ENCODE measurements at regions not wholly inside any gene's neighbourhood (a gene's known extent, or its start where the extent isn't known, plus 50 kb on each side); places are given as distances from the start of the nearest gene placed in this dataset.
"Not testable (repeated sequence)": the region's sequence is repeated elsewhere in the genome, so short reads cannot be mapped to it uniquely, and the experiment has no call there.

GRCh38 chr6:30832864-30833263 is 51.5 kb upstream of the DDR1 start:
- no peak for DNase-seq

DNA sequence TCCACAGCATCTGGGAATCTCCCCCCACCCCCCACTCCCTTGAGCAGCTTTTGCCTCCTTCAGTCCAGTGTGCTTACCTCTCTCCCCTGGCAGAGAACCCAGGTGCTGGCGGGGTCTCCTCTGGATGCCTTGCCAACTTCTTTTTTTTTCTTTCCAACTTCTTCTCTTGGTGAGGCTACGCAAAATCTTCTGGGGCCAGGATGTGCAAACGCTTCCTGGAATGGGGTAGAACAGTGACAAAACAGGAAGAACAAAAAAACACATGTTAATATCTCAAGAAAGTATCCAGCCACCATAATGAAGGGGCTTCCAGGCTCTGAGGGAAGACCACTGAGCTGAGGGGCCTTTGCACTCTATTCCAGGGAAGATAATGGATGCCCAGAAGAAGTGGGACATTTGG is 53.9 kb upstream of the DDR1 start:
- peak; percentile 66 for DNase-seq

DNA sequence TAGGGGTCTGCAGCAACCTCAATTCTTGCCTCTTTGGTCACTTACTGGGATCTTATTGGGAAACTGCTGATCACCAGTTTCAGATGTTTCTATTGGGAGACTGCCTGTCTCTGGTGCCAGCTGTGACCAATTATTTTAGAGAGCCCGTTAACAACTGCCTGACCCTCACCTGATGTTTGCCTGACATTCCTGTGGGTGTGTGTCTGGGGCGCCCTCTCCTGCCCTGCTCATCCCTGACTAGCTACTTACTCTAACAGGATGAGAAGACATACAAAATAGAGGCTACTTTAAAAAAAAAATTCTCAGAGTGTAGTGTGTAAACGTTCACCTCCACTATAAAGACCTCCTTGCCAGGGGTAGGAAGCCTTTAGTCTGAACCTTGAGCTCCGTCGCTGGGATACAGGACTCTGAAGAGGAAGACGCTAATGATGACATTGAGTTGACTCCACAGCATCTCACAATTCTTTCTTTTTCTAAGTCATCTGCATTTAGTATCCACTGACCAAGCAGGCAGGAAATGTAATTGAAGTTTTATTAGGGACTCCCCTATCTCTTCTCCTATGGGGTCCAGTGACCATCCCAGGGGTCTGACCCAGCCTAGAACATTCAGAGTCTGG is 54.6 kb upstream of the DDR1 start:
- DNase-seq: peak; percentile 65

GRCh38 chr6:30829033-30829432 is 55.3 kb upstream of the DDR1 start:
- peak; percentile 64 for DNase-seq

DNA sequence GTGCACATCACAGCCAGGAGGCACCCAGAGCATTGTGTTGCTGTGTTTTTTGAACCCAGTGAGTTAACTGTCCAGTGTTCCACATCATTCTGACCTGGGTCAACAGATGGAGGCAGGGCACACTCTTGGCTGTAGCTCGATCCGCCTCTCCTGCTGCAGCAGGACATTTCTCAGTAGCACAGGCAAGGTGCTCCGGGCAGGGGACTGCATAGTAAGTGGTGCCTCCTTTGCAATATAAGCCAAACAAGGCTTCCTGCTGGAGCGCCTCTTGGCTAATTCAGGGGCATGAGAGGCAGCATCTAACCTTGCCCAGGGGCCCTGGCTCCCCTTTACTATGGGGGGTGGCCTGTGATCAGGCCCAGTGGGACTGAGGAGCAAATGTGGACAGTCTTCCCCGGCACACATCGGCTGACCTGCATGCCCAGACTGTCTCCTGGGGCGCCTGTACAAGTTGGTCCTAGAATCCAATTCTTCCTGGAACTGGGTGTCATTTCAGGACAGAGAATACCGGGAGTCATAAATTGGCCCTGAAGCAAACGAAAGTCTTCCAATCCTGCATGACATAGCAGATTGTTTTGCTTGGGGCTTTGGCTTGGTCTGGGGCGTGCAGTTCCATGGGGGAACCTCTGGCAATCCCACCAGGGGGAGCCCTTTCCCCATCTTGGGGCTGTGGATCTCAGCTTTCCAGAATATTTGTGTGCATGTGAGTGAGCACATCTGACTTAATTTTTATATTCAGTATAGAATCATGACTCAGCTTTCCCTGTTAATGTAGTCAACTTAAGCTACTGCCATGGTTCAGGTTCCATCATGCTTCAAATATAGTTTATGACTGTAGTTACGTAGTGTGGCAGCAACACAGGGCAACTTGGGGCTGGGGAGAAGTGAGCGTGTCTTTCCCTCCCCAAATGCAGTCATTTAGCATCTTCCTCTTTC is 56.0 kb upstream of the DDR1 start:
- peak; percentile 93 for DNase-seq

GRCh38 chr6:30826961-30827342 is 57.4 kb upstream of the DDR1 start:
- peak; percentile 64 for DNase-seq

- no peak for DNase-seq
Measured at GRCh38 chr6:30824698-30825097, 59.6 kb upstream of the DDR1 start.

DNA sequence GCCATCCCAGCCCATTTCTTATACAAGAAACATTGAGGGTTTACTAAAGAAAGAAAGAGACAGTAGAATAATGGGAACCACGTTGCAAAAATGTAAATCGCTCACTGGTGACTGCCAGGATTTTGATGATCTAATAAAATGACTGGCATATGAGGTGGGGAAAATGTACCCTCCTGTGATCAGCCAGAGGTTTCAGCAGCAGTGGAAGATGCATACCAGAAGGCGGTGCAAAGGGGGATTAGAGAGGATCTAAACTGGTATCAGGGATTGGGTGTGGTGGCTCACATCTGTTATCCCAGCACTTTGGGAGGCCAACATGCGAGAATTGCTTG is 60.8 kb upstream of the DDR1 start:
- no peak for DNase-seq

DNA sequence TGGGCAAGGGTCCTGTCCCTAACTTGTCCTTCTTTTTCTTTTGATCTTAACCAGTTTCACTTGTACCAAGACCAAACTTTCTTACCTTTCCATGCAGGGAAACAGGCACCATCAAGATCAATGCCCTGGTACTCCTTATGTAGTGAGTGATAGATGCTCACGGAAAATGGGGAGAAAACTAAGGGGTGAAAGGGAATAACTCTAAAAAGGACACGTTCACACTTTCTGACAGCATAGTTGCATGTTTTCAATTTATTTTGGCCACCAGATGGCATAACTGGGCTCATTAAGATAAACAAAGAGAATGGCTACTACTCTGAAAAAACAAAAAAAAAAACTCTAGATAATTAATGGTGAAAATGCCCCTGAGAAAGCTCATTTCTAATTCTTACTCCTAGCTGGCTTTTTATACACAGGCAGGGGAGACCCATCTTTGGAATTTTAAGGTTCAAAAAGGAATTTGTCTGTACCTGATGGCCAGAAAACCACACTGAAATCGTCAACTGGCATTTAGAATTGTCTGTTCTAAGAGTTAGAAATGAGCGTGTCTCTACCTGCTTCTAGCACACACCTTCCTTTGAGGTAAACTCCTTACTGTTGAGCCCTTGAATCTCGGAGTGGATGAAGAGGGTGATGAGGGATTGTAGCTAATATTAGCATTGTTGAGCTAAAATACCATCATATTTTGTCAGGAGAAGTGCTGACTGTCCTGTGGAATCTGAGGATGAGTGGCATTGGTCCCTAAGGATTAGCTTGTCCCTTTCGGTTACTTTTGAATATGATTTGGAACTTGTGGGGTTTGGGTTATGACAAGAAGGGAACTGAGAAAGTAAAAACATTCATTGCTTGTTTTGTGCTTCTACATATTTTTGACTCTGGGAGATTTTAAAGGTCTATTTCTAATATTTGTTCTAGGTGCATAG is 62.2 kb upstream of the DDR1 start:
- DNase-seq: no peak

GRCh38 chr6:30820193-30820592 is 64.1 kb upstream of the DDR1 start:
- DNase-seq: peak; percentile 62

DNA sequence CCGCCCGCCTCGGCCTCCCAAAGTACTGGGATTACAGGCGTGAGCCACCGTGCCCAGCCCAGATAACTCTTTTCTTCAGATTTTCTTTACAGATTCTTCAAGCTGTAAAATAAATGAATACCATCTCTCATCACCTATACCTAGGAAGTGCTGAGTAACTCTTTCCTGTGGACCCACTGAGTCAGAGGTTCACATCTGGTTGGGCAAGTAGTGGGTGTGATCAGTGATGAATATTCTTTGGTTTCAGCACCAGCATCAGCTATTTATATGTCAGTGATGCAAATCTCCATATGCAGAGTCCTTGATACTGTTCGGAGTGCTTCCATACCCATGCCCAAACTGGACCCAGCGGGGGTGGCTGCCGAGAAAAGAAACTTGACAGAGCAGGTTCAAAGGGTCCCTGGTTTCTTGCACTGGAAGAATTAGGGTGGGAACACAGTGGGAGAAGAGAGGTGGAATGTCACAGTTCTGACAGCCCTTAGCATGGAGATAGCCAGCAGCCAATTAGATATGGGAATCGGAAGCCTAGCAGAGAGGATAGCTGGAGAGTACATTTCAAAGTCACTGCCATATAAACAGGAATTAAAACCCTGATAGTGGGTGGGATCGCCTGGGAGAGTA is 64.9 kb upstream of the DDR1 start:
- DNase-seq: peak; percentile 69

- no peak for DNase-seq
Measured at GRCh38 chr6:30818391-30818841, 65.9 kb upstream of the DDR1 start.

DNA sequence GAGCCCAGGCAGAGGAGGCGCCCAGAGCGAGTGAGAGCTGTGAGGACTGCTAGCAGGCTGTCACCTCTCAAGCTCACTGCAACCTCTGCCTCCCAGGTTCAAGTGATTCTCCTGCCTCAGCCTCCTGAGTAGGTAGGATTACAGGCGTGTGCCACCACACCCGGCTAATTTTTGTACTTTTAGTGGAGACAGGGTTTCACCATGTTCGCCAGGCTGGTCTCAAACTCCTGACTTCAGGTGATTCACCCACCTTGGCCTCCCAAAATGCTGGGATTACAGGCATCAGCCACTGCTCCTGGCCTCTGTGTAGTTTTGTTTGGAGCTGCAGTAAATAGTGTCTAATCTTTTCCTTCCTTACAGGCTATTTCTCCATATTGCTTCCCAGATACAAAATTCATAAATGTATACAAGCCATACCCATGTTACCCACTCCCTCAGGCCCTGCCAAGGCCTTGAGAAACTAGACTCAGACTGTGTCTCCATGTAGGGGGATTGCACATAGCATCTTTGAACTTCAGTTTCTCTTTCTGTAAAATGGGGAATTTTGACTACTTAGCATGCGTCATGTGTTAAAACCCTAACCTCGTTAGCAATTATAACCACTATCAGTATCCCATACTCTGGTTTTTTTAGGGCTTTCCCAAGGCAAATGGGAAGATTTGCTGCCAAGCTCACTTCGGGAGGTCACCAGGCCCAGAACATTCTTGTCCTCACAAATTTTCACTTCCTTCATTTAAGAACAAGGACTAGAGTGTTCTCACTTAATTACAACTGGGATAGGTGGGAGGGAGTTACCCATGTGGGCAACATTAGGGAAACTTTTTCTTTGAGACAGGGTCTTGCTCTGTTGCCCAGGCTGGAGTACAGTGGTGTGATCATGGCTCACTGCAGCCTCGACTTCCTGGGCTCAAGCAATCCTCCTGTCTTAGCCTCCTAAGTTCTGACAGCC is 67.3 kb upstream of the DDR1 start:
- peak; percentile 74 for DNase-seq

- not testable (repeated sequence) for DNase-seq
Measured at GRCh38 chr6:30816296-30816695, 68.0 kb upstream of the DDR1 start.

DNA sequence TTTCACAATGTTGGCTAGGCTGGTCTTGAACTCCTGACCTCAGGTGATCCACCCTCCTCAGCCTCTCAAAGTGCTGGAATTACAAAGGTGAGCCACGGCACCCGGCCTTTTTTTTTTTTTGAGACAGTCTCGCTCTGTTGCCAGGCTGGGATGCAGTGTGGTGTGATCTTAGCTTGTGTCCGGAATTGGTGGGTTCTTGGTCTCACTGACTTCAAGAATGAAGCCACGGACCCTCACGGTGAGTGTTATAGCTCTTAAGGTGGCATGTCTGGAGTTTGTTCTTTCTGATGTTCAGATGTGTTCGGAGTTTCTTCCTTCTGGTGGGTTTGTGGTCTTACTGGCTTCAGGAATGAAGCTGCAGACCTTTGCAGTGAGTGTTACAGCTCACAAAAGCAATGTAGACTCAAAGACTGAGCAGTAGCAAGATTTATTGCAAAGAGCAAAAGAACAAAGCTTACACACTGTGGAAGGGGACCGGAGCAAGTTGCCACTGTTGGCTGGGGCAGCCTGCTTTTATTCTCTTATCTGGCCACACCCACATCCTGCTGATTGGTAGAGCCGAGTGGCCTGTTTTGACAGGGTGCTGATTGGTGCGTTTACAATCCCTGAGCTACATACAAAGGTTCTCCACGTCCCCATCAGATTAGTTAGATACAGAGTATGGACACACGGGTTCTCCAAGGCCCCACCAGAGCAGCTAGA is 69.1 kb upstream of the DDR1 start:
- DNase-seq: not testable (repeated sequence)

DNA sequence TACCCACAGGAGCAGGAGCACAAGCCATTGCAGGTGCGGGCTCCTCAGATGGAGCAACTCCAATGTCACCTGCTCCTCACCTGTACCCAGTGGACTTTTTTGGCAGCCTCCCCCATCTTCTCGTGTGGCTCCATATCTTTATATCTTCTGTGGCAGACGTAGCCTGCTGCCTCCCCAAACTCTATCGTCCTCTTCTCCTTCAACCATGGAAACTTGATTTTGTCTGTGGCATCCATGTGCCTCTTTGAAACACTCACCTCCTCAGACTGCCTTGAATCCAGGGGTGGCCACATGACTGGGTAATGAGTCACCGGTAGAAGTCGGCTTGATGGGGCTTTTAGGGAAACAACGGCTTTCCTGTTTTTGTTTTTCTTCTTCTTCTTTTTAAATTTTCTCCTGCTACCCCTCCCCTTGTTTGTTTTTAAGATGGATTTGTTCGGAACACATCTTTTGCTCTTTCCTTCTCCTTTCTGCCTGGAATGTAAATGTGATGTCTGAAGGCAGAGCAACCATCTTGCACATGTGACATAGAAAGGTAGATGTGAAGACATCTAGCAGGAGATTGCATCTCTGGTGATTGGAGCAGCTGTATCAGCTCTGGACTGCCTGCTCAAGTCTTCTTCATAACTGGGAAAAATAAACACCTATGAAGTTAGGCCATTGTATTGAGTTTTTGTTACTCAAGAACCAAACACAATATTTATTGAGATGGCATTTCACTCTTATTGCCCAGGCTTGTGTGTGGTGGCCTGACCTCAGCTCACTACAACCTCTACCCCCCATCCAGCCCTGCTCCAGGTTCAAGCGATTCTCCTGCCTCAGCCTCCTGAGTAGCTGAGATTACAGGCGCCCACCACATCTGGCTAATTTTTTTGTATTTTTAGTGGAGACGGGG is 69.9 kb upstream of the DDR1 start:
- peak; percentile 75 for DNase-seq

DNA sequence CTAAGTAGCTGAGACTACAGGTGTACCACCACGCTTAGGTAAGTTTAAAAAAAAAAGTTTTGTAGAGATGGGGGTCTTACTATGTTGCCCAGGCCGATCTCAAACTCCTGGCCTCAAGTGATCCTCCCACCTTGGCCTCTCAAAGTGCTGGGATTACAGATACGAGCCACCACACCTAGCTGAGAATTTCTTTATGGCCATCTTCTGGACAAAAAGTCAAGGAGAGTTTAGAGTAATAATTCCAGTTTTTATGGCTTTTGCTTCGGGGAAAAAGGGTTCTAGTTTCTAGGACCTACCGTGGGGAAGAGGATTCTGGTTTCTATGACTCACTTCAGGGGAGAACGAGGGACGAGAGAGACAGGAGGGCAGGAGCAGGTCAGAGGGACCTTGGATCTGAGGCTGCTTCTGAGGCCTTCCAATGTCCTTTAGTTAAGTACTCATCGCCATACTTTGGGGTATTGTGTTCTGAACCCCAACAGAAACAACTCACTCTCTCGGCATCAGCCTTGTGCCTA is 69.3 kb upstream of the IER3 start:
- no peak for DNase-seq

GRCh38 chr6:30810813-30811339 is 66.5 kb upstream of the IER3 start:
- peak; percentile 87 for DNase-seq

GRCh38 chr6:30807566-30807965 is 63.2 kb upstream of the IER3 start:
- DNase-seq: not testable (repeated sequence)
